Adrenal gland (tissue), 9 donors: ENCODE measurements at regions not wholly inside any gene's neighbourhood (a gene's known extent, or its start where the extent isn't known, plus 50 kb on each side); places are given as distances from the start of the nearest gene placed in this dataset.
A peak's percentile ranks its signal among the peaks of the same experiment; 100 is the strongest.

Experiments used
- DNase-seq, 7 donors: peaks; one replicate each; pipeline ENCODE4 v3.0.0-alpha.2; 2019 to 2020
- H3K27ac ChIP-seq, 5 donors: fragments of 200-600 bp; sonication (generic) in 4 of 5; 1 replicate in 3 of 5; 2 replicates in 2 of 5; pipeline versions ENCODE4 v1.5.1 to v1.8.0; 2016 to 2020; ENCODE audit warnings: mild to moderate bottlenecking in 1 of 5
- H3K27me3 ChIP-seq: fragments of 200-600 bp; 2 replicates; pipeline ENCODE4 v1.8.0; 2021
- H3K36me3 ChIP-seq, 2 donors: fragments of 200-600 bp; replicated peaks in 1 of 2; 1 replicate in 1 of 2; 2 replicates in 1 of 2; pipeline versions ENCODE4 v1.5.1 to v1.8.0; 2018 to 2022
- H3K4me1 ChIP-seq, 2 donors: fragments of 200-600 bp; replicated peaks in 1 of 2; 1 replicate in 1 of 2; 2 replicates in 1 of 2; pipeline versions ENCODE4 v1.5.1 to v1.8.0; 2018 to 2021
- H3K4me3 ChIP-seq, 4 donors: fragments of 200-600 bp; sonication (generic) in 3 of 4; one replicate each; pipeline ENCODE4 v1.5.1; 2016 to 2018
- H3K9me3 ChIP-seq, 3 donors: fragments of 200-600 bp; sonication (generic) in 1 of 3; replicated peaks in 1 of 3; 1 replicate in 2 of 3; 2 replicates in 1 of 3; pipeline versions ENCODE4 v1.5.1 to v1.8.0; 2016 to 2021
- POLR2A ChIP-seq, 2 donors: fragments of 450-650 bp; IDR thresholded peaks; one replicate each; pipeline ENCODE4 v1.6.1; 2017; ENCODE audit warnings: antibody characterized with exemption in 2 of 2, mild to moderate bottlenecking in 2 of 2, moderate library complexity in 1 of 2
- WGBS, 4 donors: extraction: QIAGEN DNeasy Blood & Tissue Kit in 2 of 4; methylation state at CpG; one replicate each; pipeline versions ENCODE4 v1.1.5 to v1.1.7; 2013 to 2017; 5-methylcytosine and 5-hydroxymethylcytosine counted together
- intact Hi-C, 2 donors: fragments of 100-400 bp; cut with DNase I; formaldehyde crosslinking; loops; one replicate each; pipeline versions ENCODE4 v1.14.1 to v1.15.0; 2022 to 2023
- TF ChIP-seq, protein P1 (sequence below), 6 experiments: fragments of 450-650 bp in 4 of 6; fragments of 200-600 bp in 2 of 6; sonication (generic) in 1 of 6; IDR thresholded peaks; 1 replicate in 5 of 6; 2 replicates in 1 of 6; pipeline versions ENCODE4 v1.5.1 to v1.8.0; 2016 to 2021; ENCODE audit warnings: antibody characterized with exemption in 6 of 6, mild to moderate bottlenecking in 2 of 6, moderate library complexity in 1 of 6
- donor health status: healthy with polysubstance abuse.
- donor health status: Bipolar disorder and iron deficiency.
- donor health status: DM: yes; HTN: yes; CAD: no.
- donor health status: DM: no; HTN: no; CAD: no.
- donor health status: DM: no; HTN: no; CAD: no.

GRCh38 chr12:65689508-65689907 is 134.8 kb upstream of the HMGA2 start:
- Histone ChIP-seq H3K27ac (no peak overlapping the region), H3K4me3 (no peak overlapping the region), H3K36me3 (no peaks in the 10 kb centered on the region), H3K4me1 (no peaks in the 10 kb centered on the region), H3K9me3 (no peaks in the 10 kb centered on the region), H3K27me3 (no peaks in the 10 kb centered on the region)
- 77 to 92% (median 85%) methylated on average over 2 of the region's 2 CpGs for WGBS, 4 donors
- intact Hi-C loops: no loop called here
- no peak for DNase-seq
- TF ChIP-seq, protein P1, sequence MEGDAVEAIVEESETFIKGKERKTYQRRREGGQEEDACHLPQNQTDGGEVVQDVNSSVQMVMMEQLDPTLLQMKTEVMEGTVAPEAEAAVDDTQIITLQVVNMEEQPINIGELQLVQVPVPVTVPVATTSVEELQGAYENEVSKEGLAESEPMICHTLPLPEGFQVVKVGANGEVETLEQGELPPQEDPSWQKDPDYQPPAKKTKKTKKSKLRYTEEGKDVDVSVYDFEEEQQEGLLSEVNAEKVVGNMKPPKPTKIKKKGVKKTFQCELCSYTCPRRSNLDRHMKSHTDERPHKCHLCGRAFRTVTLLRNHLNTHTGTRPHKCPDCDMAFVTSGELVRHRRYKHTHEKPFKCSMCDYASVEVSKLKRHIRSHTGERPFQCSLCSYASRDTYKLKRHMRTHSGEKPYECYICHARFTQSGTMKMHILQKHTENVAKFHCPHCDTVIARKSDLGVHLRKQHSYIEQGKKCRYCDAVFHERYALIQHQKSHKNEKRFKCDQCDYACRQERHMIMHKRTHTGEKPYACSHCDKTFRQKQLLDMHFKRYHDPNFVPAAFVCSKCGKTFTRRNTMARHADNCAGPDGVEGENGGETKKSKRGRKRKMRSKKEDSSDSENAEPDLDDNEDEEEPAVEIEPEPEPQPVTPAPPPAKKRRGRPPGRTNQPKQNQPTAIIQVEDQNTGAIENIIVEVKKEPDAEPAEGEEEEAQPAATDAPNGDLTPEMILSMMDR (IDR thresholded peaks at IDR 0.05): no peak
- no peak for TF ChIP-seq POLR2A (IDR thresholded peaks at IDR 0.05)

- Histone ChIP-seq H3K27me3 (no peaks in the 10 kb centered on the region), H3K36me3 (no peaks in the 10 kb centered on the region), H3K4me3 (no peak overlapping the region), H3K27ac (no peak overlapping the region), H3K9me3 (no peaks in the 10 kb centered on the region), H3K4me1 (no peaks in the 10 kb centered on the region)
- TF ChIP-seq, protein P1 (IDR thresholded peaks at IDR 0.05): no peak
- no peak for TF ChIP-seq POLR2A (IDR thresholded peaks at IDR 0.05)
- WGBS, 4 donors: 53 to 80% (median 63%) methylated on average over 1 of the region's 1 CpG
- intact Hi-C loops: no loop called here
- no peak for DNase-seq
These were observed 133.8 kb upstream of the HMGA2 start for GRCh38 chr12:65690477-65690876.

DNA sequence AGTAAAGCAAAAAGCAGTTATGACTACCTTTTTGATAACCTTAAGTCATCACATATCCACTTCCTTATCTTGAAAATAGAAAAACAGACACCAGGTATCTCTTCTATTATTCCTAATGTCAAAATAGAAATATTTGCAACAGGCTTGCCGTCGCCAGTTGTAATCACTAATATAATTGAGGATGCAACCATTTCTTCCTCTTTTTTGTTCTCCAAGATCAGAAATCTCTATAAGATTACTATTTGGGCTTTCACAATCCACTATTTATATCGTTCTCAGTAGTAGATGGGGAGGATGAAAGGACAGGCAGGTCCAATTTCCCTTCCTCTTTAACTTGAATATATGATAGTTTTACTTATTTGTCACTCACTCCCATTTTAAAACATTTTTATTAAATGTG is 130.2 kb upstream of the HMGA2 start:
- 53 to 79% (median 63%) methylated on average over 3 of the region's 3 CpGs for WGBS, 4 donors
- Histone ChIP-seq H3K4me1 (no peaks in the 10 kb centered on the region), H3K27me3 (no peaks in the 10 kb centered on the region), H3K36me3 (no peaks in the 10 kb centered on the region), H3K4me3 (no peak overlapping the region), H3K9me3 (no peaks in the 10 kb centered on the region), H3K27ac (no peak overlapping the region)
- no peak for DNase-seq
- intact Hi-C loops: no loop called here
- TF ChIP-seq, protein P1 (IDR thresholded peaks at IDR 0.05): no peak
- TF ChIP-seq POLR2A (IDR thresholded peaks at IDR 0.05): no peak

DNA sequence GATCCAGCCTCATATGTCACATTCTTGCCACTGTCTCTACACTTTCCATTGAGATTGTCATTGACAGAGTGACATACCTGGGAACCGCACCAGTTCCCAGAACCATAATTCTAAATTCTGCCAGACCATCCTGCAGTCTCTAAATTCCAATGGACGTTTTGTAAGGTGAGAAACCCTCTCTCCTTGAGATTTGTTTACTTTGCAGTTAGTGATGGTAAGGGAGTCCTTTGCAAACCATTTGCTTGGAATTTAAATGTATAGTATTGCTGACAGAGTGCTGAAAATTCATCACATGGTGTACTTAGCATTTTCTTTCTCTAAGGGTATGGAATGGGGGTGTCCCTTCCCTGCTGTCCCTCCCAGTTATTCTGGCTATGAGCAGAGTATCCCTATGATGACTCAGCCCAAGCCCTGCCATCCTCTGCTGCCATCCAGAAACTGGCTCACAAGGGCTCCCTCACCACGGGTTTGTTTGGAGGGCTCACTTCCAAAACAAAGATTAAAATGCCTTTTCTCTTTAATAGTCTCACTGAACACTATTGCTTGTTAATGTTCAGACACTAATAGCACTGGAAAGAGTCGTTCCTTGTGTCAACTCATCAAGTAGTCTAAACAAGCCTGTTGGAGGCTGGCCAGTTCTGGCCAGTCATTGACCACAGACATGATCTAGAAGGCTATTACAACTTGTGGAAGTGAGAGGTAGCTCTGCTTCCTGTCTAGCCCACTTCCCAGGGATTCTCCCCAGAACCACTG is 129.0 kb upstream of the HMGA2 start:
- TF ChIP-seq, protein P1 (IDR thresholded peaks at IDR 0.05): no peak
- no peak for TF ChIP-seq POLR2A (IDR thresholded peaks at IDR 0.05)
- H3K27me3 ChIP-seq: no peaks in the 10 kb centered on the region
- WGBS, 4 donors: 29 to 47% (median 44%) methylated on average over 4 of the region's 4 CpGs
- H3K4me3 ChIP-seq: no peak overlapping the region
- no peaks in the 10 kb centered on the region for H3K4me1 ChIP-seq
- no peaks in the 10 kb centered on the region for H3K9me3 ChIP-seq
- intact Hi-C loops: no loop called here
- H3K36me3 ChIP-seq: no peaks in the 10 kb centered on the region
- DNase-seq: peak in 5 of 7 donors; percentile 11 to 51 (median 24)
- no peak overlapping the region for H3K27ac ChIP-seq
